ENCODE measurements at regions not wholly inside any gene's neighbourhood (a gene's known extent, or its start where the extent isn't known, plus 50 kb on each side); places are given as distances from the start of the nearest gene placed in this dataset.

- no peak for TF ChIP-seq POLR2AphosphoS5 (IDR thresholded peaks at IDR 0.05)
- TF ChIP-seq POLR2A (IDR thresholded peaks at IDR 0.05), result no peak
Measured at GRCh38 chr14:54147758-54148157, 191.1 kb upstream of the BMP4 start.
